Left forelimb (tissue), 1 donor: ENCODE measurements at regions not wholly inside any gene's neighbourhood (a gene's known extent, or its start where the extent isn't known, plus 50 kb on each side); places are given as distances from the start of the nearest gene placed in this dataset.

ENCODE experiments used
- DNase-seq: peaks from one replicate; pipeline ENCODE4 v3.0.0-alpha.2; 2018; ENCODE audit warnings: low spot score

DNA sequence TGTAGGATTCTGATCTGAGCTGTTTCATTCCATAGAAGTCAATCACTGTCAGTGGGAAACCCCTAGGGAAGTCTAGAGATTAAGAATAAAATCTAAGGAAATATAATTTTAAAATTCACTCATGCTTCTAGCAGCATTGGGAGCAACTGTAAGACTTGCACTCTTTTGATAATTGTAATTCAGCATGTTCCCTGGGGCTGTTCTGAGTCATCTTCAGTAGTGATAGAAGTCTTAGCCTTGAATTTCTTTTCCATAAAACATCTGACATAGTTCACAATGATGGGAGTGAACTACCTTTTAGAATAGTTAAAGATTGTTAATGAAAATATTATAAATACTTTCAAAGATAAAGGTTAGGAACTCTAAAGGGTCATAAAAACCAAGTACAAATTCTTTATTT is 935.8 kb downstream of the DTWD2 start:
- no peak for DNase-seq

DNA sequence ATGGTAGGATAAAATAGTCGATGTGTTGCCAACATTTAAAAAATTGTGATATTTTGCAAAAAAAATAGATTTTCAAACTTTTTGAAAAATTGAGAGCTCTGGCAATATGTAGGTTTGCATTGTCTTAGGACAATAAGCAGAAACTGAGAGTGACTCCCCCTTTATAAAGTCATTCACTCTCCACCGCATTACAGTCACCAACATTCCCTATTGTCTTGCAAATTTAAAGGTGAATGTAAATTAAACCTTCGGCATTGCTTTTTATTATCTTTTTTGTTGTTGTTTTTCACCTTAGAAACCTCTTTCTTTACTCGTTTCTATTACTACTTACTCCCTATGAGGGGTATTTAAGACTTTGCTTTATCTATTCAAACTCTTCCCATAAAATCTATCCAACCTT is 944.2 kb downstream of the DTWD2 start:
- no peak for DNase-seq

DNA sequence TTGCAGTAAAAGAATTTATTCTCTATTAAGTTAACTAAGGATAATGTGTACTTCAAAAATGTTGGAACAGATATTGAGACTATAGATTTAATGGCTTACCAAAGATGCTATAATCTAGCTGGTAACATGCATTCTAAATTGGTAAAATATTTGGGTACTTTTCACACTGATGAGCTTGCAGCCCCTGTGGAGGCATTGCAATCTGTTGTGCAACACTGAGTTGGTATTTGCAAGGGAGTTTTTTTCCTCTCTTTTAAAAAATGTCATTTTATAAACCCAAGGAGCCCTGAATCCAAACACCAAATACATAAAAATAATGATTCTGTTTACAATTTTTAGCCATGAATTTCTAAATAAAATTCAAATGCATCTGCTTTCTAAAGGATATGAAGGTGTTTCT is 944.8 kb downstream of the DTWD2 start:
- DNase-seq, result no peak

DNA sequence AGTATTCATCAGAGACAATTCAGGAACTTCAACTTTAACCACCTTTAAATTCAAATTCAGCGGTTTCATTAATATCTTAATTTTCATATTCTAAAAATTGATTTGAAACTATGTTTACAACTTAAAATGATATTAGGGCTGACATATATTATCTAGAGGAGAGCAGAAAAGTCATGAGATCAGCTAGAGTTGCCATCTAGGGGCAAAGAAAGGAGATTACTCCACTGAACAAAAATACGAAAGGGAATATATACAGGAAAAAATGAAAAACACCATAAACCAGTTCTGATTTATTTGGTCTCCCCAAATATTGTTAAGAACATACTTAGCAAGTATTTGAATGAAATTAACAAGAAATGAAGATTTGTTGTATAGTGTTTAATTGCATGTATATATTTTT is 946.3 kb downstream of the DTWD2 start:
- DNase-seq, result no peak

DNA sequence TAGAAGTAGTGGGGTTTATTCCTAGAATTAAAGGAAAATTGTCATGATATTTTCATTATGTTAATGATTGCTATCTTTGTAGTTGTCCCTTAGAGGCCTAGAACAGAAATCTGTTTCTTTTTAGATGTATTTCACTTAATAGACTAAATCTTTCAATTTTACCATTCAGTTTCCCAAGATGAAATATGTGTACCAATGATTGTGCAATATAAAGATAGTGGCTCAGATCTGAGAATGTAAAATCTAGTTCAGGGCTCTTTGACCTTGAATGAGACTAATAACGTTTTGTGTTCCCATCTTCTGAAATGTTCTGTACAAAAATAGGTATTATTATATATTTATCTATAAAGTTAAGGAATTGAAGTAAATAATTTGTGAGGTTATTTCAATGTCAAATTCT is 947.9 kb downstream of the DTWD2 start:
- DNase-seq, result no peak

DNA sequence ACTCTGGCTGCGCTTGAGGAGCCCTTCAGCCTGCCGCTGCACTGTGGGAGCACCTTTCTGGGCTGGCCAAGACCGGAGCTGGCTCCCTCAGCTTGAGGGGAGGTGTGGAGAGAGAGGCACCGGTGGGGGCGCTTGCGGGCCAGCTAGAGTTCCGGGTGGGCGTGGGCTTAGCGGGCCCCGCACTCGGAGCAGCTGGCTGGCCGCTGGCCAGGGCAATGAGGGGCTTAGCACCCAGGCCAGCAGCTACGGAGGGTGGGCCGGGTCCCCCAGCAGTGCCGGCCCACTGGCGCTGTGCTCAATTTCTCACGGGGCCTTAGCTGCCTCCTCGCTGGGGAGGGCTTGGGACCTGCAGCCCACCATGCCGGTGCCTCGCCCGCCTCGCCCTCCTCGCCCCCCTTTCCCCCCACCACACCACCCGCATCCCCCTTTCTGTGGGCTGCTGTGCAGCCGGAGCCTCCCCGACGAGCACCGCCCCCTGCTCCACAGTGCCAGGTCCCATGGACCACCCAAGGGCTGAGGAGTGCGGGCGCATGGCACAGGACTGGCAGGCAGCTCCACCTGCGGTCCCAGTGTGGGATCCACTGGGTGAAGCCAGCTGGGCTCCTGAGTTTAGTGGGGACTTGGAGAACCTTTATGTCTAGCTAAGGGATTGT is 954.5 kb downstream of the DTWD2 start:
- no peak for DNase-seq

DNA sequence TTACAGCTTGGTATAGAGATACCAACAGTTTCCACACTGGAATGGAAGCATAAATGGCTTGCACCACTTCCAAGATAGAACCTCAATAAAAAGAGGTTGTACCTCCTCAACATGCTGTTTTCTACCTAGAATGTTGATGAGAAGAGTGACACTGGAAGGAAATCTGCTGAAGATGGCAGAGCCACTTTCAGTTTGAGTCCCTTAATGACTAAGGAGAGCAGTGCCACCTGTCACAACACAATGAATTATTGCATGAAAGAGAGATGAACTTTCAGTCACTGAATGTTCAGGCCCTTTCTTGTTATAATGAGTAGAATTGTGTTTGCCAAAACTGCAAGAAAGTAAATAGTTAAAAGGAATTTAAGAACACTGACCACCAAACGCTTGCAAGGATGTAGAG is 958.5 kb downstream of the DTWD2 start:
- no peak for DNase-seq

DNA sequence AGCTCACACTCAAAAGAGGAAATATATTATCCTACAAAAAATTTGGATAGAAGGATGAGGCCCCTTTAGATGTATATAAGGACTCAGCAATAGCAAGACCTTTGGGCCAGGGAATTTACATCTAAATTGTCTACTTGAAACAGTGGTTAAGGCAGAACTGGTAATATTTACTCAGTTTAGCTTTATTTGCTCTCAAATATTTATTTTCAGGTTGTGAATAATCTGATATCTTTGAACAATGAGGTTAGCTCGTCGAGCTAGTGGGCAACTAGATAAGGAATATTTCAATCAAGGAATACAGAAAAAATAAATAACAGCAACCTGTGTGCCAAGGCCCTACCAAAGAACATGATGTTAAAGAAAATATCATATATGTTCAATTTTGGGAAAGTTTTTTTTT is 966.3 kb downstream of the DTWD2 start:
- no peak for DNase-seq

DNA sequence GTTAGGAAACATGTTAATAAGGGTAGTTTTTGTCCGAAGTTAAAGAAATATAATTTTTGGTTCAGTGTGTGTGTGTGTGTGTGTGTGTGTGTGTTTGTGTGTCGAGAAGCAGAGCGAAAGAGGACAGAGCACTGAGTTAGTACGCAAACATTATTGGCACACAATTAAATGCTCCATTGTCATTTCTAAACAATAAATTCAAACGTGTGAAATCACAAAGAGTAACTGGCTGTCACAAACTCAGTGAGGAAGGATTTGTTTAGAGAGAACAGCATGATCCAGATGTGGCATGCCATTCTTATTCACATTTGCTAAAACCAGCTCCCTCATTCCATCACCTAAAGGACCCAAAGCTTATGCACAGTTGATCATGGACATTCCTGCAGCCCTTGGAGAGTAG is 970.8 kb downstream of the DTWD2 start:
- no peak for DNase-seq

DNA sequence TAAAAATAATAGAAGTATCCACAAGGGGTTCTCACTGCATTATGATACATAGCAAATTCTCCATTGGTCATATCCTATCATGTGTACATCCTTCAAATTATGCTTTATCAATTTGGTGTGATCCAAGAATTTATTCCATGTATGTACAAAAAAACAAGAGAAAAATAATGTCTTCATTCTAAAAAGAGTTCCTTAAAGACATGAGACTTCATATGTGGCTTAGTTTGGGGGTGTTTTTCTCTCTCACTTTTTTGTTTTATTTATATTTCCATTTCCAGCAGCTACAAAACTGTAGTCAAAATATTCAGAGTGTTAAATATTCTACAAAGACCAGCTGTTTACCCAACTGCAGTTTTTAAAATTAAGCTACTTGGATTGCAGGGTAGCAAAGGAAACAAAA is 972.0 kb downstream of the DTWD2 start:
- DNase-seq, result no peak

DNA sequence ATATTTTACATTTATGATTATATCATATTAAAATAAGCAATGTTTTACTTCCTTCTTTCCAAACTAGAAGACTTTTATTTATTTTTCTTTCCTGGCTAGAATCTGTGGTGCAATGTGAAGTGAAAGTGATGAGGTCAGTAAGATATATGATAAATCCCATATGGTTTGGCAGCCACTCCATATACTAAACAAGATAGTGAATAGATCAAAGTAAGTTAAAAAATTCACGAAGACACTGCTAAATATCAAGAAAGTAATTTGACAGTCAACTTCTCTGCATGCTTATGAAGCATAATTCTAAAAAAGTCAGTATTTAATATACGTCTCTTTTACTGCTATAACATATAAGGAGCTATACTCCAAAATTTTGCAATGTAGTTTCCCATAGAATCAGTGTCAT is 972.8 kb downstream of the DTWD2 start:
- DNase-seq, result no peak

DNA sequence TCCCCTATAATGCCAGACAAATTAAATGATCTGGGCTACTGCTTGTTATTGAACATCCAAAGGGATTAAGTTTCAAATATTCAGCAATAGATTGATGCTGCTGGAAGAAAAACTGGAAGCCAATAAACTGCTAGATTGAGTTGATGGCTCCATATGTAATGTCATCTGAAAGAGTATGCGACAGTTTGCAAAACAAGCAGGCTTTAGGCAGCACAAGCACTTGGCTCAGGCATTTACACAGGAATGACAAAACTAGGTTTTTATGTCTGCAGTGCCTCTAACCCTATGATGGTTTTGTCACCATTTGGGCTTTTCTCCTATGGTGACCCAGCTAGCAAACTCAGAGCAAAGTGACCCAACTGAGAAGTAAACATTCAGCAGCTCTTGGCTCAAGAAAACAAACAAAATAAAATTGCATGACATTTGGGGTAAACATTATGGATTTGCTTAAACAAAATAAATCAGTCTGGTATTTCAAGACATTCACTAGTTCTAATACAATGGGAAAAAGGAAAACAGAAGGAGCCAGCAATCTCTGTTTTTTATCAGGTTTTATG is 978.5 kb downstream of the DTWD2 start:
- no peak for DNase-seq

DNA sequence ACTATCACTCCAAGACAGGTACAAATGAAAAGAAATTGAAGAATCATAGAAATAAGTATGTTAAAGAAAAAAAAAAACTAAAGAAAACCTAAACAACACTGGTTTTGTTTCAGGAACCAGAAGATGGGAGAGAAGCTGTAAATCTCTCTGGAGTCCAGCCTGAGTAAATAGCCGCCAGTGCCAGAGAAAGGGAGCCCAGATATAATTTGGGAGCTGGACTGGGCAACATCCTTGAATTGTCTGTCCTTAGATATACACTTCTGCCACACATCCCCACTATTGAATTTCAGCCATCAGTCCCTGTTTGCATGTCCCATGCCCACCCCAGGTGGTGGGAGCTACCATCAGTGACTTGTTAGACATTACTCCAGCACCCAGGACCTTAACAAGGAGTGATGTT is 979.6 kb downstream of the DTWD2 start:
- no peak for DNase-seq

DNA sequence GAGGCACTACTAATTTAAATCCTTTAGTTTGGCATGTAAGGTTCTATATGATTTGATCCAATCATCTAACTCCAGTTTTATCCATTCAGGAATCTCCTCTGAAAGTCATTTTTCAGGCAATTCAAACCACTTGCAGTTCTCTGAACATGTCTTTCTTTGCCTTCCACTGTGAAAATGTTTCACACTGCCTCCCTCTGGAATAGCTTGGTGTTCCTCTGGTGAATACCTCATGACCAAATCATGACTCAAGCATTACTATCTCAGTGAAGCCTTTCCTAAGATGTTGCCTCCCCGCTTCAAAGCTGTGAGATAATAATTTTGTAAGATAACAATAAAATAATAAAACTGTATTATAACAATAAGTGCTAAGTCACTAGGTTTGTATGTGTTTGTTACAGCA is 981.1 kb downstream of the DTWD2 start:
- no peak for DNase-seq

DNA sequence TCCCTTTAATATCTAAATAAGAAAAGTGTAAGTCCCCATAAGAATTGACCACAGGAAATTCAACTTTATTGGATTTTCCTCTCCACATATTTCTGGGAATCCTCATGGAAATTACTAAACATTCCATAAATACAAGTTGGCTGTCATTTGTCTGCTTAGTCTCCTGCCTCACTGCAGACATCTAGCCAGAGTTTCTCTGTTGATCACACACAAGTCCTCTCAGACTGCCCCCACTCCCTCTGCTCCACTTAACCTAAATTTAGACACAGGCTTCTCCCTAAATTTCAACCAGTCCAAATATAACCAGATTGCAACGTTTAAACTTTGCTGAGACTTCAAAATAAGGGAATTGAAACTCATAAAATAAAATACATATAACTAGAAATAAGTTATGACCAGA is 982.1 kb downstream of the DTWD2 start:
- no peak for DNase-seq

DNA sequence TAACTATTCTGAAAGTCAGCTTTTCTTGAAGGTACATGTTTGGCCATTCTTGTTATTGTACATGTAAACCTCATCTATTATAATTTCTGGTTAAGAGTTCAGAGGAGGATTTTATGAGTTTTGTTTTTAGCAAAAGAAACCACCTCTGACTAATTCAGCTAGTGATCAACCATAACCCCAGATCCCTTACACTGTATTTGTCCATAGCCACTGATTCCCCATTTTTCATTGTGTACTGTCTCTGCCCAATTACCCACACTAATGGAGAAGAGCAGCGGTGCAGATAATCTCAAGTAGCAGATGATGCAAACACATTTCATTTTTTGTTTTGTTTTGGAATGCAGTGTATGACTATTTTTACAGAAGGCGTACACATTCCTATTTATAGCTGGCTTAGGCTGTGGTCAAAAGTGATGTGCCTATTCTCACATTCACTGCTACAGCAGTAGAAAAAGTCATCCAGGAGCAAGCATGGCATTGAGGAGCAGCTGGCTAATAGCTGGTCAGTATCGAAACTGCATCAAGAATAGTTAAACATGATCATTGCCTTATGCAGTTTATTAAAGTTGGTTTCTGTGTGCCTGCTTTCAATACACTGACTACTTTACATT is 988.3 kb downstream of the DTWD2 start:
- no peak for DNase-seq

DNA sequence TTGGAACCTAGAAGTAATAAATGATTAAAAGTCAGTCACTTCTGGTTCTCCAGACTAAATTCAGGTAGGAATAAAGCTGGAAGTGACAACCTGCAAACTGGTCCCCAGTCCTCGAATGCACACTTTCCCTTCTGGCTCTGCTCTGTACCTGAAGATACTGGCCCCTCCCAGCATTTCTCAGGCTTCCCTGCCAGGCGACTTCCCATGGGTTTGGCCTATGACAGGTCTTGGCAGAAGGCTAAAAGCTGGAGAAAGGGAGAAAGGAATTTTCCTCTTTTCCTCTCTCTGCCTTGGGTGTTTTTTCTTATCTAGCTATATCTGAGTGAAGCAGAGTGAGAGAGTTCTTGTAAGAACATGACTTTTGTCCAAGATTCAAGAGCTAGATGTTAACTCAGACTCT is 1005.7 kb downstream of the DTWD2 start:
- DNase-seq, result no peak

DNA sequence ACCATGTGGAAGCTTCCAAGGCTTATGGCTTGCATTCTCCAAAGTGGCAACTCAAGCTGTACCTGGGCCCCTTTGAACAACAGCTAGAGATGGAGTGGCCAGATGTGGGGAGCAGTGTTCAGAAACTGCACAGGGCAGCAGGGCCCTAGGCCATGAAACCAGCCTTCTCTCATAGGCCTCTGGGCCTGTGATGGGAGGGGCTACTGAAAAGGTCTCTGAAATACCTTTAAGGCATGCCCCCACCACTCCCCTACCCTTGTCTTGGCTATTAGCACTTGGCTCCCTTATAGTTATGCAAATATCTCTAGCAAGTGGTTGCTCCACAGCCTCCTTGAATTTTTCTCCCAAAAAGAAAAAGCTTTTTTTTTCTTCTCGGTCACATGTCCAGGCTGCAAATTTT is 1014.6 kb downstream of the DTWD2 start:
- no peak for DNase-seq

DNA sequence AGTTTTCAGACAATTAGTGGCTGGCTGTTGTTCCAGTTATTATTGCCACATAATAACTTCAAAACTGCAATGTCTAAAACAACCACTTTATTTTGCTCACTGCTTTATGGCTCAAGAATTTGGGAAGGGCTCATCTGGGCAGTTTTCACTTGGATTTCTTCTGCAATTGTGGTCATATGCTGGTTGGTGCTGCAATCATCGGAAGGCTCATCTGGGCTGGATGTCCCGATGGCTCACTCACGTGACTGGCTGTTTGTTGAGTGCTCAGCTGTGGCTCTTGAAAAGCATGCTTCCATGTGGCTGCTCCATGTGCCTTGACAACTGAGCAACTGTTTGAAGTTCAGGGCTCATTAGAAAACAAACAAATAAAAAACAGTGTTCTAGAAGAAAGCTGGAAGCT is 1032.5 kb downstream of the DTWD2 start:
- no peak for DNase-seq

DNA sequence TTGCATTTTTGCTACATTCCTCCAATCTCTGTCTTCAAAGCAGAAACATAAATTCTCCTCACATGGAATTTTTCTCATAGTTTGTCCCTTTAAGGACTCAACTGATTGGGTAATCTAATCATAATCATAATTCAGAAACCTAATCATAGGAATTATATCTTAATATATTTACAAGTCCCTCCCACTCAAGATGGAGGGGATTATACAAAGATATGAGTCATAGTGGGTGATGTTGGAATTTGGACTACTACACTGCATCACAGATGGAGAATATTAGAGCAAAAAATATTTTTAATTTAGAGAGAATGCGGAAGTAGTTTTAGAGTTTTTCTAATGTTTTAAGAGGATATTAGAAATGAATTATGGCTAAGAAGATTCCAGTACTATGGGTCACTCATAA is 1034.0 kb downstream of the DTWD2 start:
- no peak for DNase-seq

DNA sequence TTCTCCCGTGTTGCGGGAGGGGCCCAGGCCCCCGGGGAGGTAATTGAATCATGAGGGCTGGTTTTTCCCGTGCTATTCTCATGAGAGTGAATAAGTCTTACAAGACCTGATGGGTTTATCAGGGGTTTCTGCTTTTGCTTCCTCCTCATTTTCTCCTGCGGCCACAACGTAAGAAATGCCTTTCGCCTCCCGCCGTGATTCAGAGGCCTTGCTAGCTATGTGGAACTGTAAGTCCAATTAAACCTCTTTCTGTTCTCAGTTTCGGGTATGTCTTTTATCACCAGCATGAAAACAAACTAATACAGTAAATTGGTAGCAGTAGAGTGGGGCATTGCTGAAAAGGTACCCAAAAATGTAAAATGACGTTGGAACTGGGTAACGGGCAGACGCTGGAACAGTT is 1035.1 kb downstream of the DTWD2 start:
- no peak for DNase-seq

DNA sequence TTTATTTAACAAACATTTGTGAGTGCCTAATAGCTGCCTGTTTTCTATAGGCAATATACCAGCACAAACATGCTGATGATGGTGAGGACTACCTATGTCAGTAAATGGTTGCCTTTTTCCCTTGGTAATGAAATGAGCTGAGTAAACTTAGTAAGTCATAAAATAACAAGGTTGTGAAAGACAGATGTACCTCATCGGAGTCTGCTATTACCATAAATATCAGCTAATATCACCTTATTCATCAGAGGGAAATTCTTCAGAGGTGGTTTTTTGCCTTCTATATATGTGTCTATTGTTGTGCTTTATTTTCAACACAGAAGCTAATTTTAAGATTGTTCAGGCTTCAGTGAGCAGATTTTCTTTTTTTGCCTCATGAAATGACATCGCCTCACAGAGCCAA is 1040.5 kb downstream of the DTWD2 start:
- DNase-seq, result no peak

DNA sequence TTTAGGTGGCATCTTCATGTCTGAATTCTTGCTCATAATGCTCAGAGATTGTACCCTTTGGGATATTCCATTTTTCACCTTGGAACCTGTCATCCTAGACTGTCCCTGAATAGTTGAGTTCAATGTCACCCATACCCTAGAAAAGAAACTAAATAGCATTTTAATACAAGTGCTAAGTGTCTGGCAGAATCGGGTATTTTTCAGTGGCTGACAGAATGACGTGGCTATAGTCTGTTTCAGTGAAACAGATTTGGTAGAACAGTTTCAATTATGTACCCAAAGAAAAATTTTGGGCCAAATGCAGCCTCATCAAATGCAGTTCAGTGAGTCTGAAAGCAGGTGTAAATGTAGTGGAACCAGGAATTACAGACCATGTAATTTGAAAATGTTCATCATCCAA is 1041.2 kb downstream of the DTWD2 start:
- no peak for DNase-seq

DNA sequence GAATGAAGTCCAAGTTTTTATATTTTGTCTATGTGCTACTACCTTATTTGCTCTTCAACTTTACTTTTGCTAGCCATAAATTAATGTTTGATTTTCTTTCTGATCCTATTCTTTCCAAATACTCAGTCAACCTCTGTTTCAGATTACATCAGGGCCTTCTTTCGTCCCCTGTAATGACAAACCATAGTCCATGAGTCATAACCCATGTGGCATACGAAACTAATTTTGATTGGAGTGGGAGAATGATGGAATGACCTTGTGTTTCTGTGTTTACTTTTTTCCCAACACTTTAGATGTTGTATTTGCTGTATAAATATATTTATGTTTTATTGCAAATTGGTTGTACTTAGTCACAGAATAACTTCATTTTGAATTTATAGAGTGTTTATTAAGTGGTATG is 1043.1 kb downstream of the DTWD2 start:
- DNase-seq, result no peak
